ENCODE measurements at regions not wholly inside any gene's neighbourhood (a gene's known extent, or its start where the extent isn't known, plus 50 kb on each side); places are given as distances from the start of the nearest gene placed in this dataset.

DNA sequence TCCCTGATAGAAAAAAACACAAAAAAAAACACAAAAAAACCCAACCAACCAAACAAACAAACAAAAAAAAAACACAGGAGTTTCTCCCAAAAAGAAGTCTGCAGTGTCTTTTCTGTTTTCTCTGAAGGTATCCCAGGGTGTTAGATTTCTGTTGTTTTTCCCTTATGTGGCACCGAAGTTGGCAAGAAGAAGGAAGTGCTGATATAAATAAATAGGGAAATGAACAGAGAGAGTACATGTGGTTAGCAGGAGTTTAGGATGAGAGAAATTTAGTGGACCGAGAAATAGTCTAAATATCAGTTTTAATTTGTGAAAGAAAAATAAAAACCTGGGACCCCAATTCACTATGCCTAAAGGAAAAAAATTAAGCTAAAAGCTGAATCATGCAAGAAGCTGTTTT, 287.0 kb upstream of the SGCG start:
- in situ Hi-C loops (cut with MboI) = no loop called here
- no peaks in the 10 kb centered on the region for H3K27me3 ChIP-seq (ENCODE audit: control insufficient read depth in 2 of 2, insufficient read depth in 2 of 2, low read length in 2 of 2)
- no peaks in the 10 kb centered on the region for H3K9me1 ChIP-seq (ENCODE audit: control insufficient read depth, insufficient read depth, low read length)
- CTCF ChIA-PET (ENCODE audit: low intra/inter-chr PET ratio) = no interaction called here
- H2AFZ ChIP-seq (ENCODE audit: low read depth, low read length) = no peak overlapping the region
- POLR2A ChIA-PET = no interaction called here
- H3K4me3 ChIP-seq = no peak overlapping the region
- H3K4me1 ChIP-seq (replicated peaks in 1 of 2; ENCODE audit: control insufficient read depth in 2 of 2, insufficient read depth in 2 of 2, low read length in 2 of 2) = peaks cover 0 to 9% of the 10 kb centered on the region in 2 experiments; a peak in 2 of 5 replicates
- no peaks in the 10 kb centered on the region for H4K20me1 ChIP-seq (replicated peaks; ENCODE audit: control insufficient read depth, insufficient read depth, low read length)
- H3K4me2 ChIP-seq (ENCODE audit: insufficient read depth, low read length) = no peak overlapping the region
- H3K9ac ChIP-seq (ENCODE audit: insufficient read depth in 1 of 2, low read depth in 2 of 2, low read length in 2 of 2) = no peak overlapping the region
- intact Hi-C loops (cut with micrococcal nuclease) = no loop called here
- no TSS peak for BruUV-seq (replicated peaks)
- H3K9me3 ChIP-seq (replicated peaks; ENCODE audit: control insufficient read depth, insufficient read depth, low read depth, low read length) = no peaks in the 10 kb centered on the region
- 4% methylated on average over 2 of the region's 2 CpGs for WGBS (ENCODE audit: insufficient coverage, low coverage, missing lambda C conversion rate)
- no peak for ATAC-seq
- no peaks in the 10 kb centered on the region for H3K36me3 ChIP-seq (ENCODE audit: control insufficient read depth, insufficient read depth, low read length)
- DNase-seq (ENCODE audit: extremely low read depth in 1 of 4, low spot score in 3 of 4) = no peak
- no peaks in the 10 kb centered on the region for H3K79me2 ChIP-seq (ENCODE audit: control insufficient read depth, insufficient read depth, low read length)
- no peak for FAIRE-seq
- no peak overlapping the region for H3K27ac ChIP-seq (ENCODE audit: extremely low read depth, low read depth, low read length)
- TF ChIP-seq ZNF274 (IDR thresholded peaks at IDR 0.05; ENCODE audit: borderline replicate concordance, low read depth, low read length) (no peak), NFYB (IDR thresholded peaks at IDR 0.05; ENCODE audit: extremely low read depth, insufficient read length) (no peak), SMARCC2 (IDR thresholded peaks at IDR 0.05; ENCODE audit: low read depth) (no peak), ATF1 (CRISPR knock-in tag; IDR thresholded peaks at IDR 0.05) (no peak), ATF1 (tag; IDR thresholded peaks at IDR 0.05) (no peak), KAT8 (IDR thresholded peaks at IDR 0.05; ENCODE audit: low read depth) (no peak), KDM1A (IDR thresholded peaks at IDR 0.05) (no peak), DMBX1 (CRISPR knock-in tag; IDR thresholded peaks at IDR 0.05; ENCODE audit: borderline replicate concordance) (no peak), ZNF280B (CRISPR knock-in tag; IDR thresholded peaks at IDR 0.05) (no peak), TCF15 (CRISPR knock-in tag; IDR thresholded peaks at IDR 0.05) (no peak), TCFL5 (CRISPR knock-in tag; conservative IDR thresholded peaks at IDR 0.05) (no peak), TCF7L2 (IDR thresholded peaks at IDR 0.05; ENCODE audit: low read depth, low read length) (no peak), SRSF1 (IDR thresholded peaks at IDR 0.05; ENCODE audit: low read depth, low read length) (no peak)
- TF ChIP-seq, protein P1, sequence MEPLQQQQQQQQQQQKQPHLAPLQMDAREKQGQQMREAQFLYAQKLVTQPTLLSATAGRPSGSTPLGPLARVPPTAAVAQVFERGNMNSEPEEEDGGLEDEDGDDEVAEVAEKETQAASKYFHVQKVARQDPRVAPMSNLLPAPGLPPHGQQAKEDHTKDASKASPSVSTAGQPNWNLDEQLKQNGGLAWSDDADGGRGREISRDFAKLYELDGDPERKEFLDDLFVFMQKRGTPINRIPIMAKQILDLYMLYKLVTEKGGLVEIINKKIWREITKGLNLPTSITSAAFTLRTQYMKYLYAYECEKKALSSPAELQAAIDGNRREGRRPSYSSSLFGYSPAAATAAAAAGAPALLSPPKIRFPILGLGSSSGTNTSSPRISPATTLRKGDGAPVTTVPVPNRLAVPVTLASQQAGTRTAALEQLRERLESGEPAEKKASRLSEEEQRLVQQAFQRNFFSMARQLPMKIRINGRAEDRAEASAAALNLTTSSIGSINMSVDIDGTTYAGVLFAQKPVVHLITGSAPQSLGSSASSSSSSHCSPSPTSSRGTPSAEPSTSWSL (CRISPR knock-in tag; IDR thresholded peaks at IDR 0.05; ENCODE audit: borderline replicate concordance) = no peak
- TF ChIP-seq, protein P2, sequence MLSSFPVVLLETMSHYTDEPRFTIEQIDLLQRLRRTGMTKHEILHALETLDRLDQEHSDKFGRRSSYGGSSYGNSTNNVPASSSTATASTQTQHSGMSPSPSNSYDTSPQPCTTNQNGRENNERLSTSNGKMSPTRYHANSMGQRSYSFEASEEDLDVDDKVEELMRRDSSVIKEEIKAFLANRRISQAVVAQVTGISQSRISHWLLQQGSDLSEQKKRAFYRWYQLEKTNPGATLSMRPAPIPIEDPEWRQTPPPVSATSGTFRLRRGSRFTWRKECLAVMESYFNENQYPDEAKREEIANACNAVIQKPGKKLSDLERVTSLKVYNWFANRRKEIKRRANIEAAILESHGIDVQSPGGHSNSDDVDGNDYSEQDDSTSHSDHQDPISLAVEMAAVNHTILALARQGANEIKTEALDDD (IDR thresholded peaks at IDR 0.05) = no peak
- TF ChIP-seq, protein P3, sequence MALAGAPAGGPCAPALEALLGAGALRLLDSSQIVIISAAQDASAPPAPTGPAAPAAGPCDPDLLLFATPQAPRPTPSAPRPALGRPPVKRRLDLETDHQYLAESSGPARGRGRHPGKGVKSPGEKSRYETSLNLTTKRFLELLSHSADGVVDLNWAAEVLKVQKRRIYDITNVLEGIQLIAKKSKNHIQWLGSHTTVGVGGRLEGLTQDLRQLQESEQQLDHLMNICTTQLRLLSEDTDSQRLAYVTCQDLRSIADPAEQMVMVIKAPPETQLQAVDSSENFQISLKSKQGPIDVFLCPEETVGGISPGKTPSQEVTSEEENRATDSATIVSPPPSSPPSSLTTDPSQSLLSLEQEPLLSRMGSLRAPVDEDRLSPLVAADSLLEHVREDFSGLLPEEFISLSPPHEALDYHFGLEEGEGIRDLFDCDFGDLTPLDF (CRISPR knock-in tag; IDR thresholded peaks at IDR 0.05) = no peak
- TF ChIP-seq, protein P4, sequence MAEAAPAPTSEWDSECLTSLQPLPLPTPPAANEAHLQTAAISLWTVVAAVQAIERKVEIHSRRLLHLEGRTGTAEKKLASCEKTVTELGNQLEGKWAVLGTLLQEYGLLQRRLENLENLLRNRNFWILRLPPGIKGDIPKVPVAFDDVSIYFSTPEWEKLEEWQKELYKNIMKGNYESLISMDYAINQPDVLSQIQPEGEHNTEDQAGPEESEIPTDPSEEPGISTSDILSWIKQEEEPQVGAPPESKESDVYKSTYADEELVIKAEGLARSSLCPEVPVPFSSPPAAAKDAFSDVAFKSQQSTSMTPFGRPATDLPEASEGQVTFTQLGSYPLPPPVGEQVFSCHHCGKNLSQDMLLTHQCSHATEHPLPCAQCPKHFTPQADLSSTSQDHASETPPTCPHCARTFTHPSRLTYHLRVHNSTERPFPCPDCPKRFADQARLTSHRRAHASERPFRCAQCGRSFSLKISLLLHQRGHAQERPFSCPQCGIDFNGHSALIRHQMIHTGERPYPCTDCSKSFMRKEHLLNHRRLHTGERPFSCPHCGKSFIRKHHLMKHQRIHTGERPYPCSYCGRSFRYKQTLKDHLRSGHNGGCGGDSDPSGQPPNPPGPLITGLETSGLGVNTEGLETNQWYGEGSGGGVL (CRISPR knock-in tag; IDR thresholded peaks at IDR 0.05) = no peak
